Testis (tissue), 2 donors: ENCODE measurements at regions not wholly inside any gene's neighbourhood (a gene's known extent, or its start where the extent isn't known, plus 50 kb on each side); places are given as distances from the start of the nearest gene placed in this dataset.

Experiments
- POLR2A ChIP-seq: fragments of 450-650 bp; IDR thresholded peaks from one replicate; pipeline ENCODE4 v1.6.1; 2017; ENCODE audit warnings: antibody characterized with exemption, mild to moderate bottlenecking, moderate library complexity
- TF ChIP-seq, protein P1 (sequence below), 3 experiments: fragments of 450-650 bp in 2 of 3; fragments of 200-600 bp in 1 of 3; sonication (generic) in 1 of 3; IDR thresholded peaks; one replicate each; pipeline ENCODE4 v1.5.1; 2016 to 2019; ENCODE audit warnings: antibody characterized with exemption in 3 of 3, mild to moderate bottlenecking in 2 of 3, moderate library complexity in 1 of 3

DNA sequence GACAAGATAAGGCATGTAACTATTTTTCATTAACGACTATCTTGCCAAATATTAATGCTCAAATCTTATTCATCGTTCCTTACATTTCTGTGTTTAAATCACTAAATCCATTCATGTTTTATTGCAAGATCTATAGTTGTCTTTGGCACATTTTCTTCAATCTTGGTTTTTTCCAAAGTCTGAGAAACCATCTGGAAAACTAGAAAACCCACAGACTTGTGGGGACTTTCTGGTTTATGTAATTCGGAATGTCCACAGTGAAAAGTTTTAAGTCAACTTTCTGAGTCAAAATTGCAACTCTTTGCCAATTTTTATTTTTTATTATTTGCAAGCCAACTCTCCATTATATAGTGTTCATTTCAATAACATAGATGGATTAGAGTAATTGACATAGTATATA lies 520.8 kb upstream of the ADAMTS5 start:
- TF ChIP-seq, protein P1, sequence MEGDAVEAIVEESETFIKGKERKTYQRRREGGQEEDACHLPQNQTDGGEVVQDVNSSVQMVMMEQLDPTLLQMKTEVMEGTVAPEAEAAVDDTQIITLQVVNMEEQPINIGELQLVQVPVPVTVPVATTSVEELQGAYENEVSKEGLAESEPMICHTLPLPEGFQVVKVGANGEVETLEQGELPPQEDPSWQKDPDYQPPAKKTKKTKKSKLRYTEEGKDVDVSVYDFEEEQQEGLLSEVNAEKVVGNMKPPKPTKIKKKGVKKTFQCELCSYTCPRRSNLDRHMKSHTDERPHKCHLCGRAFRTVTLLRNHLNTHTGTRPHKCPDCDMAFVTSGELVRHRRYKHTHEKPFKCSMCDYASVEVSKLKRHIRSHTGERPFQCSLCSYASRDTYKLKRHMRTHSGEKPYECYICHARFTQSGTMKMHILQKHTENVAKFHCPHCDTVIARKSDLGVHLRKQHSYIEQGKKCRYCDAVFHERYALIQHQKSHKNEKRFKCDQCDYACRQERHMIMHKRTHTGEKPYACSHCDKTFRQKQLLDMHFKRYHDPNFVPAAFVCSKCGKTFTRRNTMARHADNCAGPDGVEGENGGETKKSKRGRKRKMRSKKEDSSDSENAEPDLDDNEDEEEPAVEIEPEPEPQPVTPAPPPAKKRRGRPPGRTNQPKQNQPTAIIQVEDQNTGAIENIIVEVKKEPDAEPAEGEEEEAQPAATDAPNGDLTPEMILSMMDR (IDR thresholded peaks at IDR 0.05) = no peak
- TF ChIP-seq POLR2A = no peak
